T-helper 2 cell (primary cell): ENCODE measurements at regions not wholly inside any gene's neighbourhood (a gene's known extent, or its start where the extent isn't known, plus 50 kb on each side); places are given as distances from the start of the nearest gene placed in this dataset.

Source experiments
- DNase-seq, 5 experiments: peaks; one replicate each; pipeline versions ENCODE4 v3.0.0 to v3.0.0-alpha.2; 2012 to 2022

- no peak for DNase-seq
Measured at GRCh38 chr13:55302568-55302967, 1838.2 kb upstream of the PRR20A start.

GRCh38 chr13:55307909-55308308 is 1832.8 kb upstream of the PRR20A start:
- DNase-seq = no peak

GRCh38 chr13:55341891-55342290 is 1798.8 kb upstream of the PRR20A start:
- DNase-seq = no peak

- no peak for DNase-seq
Measured at GRCh38 chr13:55345224-55345623, 1795.5 kb upstream of the PRR20A start.

GRCh38 chr13:55347528-55347927 is 1793.2 kb upstream of the PRR20A start:
- no peak for DNase-seq

GRCh38 chr13:55359067-55359466 is 1781.7 kb upstream of the PRR20A start:
- no peak for DNase-seq

GRCh38 chr13:55361141-55361540 is 1779.6 kb upstream of the PRR20A start:
- DNase-seq = no peak

- no peak for DNase-seq
Measured at GRCh38 chr13:55366676-55367075, 1774.0 kb upstream of the PRR20A start.

- DNase-seq = no peak
Measured at GRCh38 chr13:55394470-55394869, 1746.2 kb upstream of the PRR20A start.

- no peak for DNase-seq
Measured at GRCh38 chr13:55402870-55403269, 1737.8 kb upstream of the PRR20A start.

GRCh38 chr13:55403887-55404487 is 1736.7 kb upstream of the PRR20A start:
- DNase-seq = no peak

GRCh38 chr13:55410398-55411330 is 1730.1 kb upstream of the PRR20A start:
- no peak for DNase-seq

- no peak for DNase-seq
Measured at GRCh38 chr13:55418095-55418494, 1722.6 kb upstream of the PRR20A start.

- DNase-seq = no peak
Measured at GRCh38 chr13:55432814-55433213, 1707.9 kb upstream of the PRR20A start.

- no peak for DNase-seq
Measured at GRCh38 chr13:55437162-55437561, 1703.6 kb upstream of the PRR20A start.

- no peak for DNase-seq
Measured at GRCh38 chr13:55439450-55439849, 1701.3 kb upstream of the PRR20A start.

GRCh38 chr13:55440465-55441085 is 1700.1 kb upstream of the PRR20A start:
- DNase-seq = no peak

GRCh38 chr13:55464222-55464621 is 1676.5 kb upstream of the PRR20A start:
- DNase-seq = no peak

GRCh38 chr13:55467476-55467875 is 1673.2 kb upstream of the PRR20A start:
- DNase-seq = no peak

GRCh38 chr13:55483626-55484158 is 1657.0 kb upstream of the PRR20A start:
- DNase-seq = no peak

GRCh38 chr13:55493297-55493696 is 1647.4 kb upstream of the PRR20A start:
- no peak for DNase-seq

- no peak for DNase-seq
Measured at GRCh38 chr13:55497486-55497885, 1643.2 kb upstream of the PRR20A start.

GRCh38 chr13:55500694-55501093 is 1640.0 kb upstream of the PRR20A start:
- DNase-seq = no peak

GRCh38 chr13:55516610-55517009 is 1624.1 kb upstream of the PRR20A start:
- no peak for DNase-seq
